Thymus (tissue), 11 donors: ENCODE measurements at regions not wholly inside any gene's neighbourhood (a gene's known extent, or its start where the extent isn't known, plus 50 kb on each side); places are given as distances from the start of the nearest gene placed in this dataset.

Experiments
- DNase-seq, 9 donors: peaks; one replicate each; pipeline ENCODE4 v3.0.0-alpha.2; 2013; ENCODE audit warnings: low spot score in 9 of 9, low read depth in 6 of 9, missing footprints in 1 of 9
- H3K27ac ChIP-seq, 2 donors: one replicate each; pipeline ENCODE4 v1.5.1; 2013; ENCODE audit warnings: control low read depth in 1 of 2, low read depth in 1 of 2, low read length in 1 of 2, mild to moderate bottlenecking in 1 of 2, moderate library complexity in 1 of 2
- H3K27me3 ChIP-seq, 2 donors: one replicate each; pipeline ENCODE4 v1.5.1; 2013; ENCODE audit warnings: low read length in 1 of 2; ENCODE audit not compliant: control insufficient read depth in 2 of 2, insufficient read depth in 1 of 2
- H3K36me3 ChIP-seq, 2 donors: one replicate each; pipeline ENCODE4 v1.5.1; 2013; ENCODE audit warnings: low read length in 1 of 2, mild to moderate bottlenecking in 1 of 2, moderate library complexity in 1 of 2; ENCODE audit not compliant: control insufficient read depth in 2 of 2, insufficient read depth in 2 of 2
- H3K4me1 ChIP-seq, 2 donors: one replicate each; pipeline ENCODE4 v1.5.1; 2013; ENCODE audit warnings: low read length in 2 of 2; ENCODE audit not compliant: control insufficient read depth in 2 of 2, insufficient read depth in 2 of 2
- H3K4me3 ChIP-seq, 2 donors: one replicate each; pipeline ENCODE4 v1.5.1; 2013; ENCODE audit warnings: low read length in 2 of 2, control low read depth in 1 of 2, mild to moderate bottlenecking in 1 of 2
- H3K9me3 ChIP-seq, 2 donors: one replicate each; pipeline ENCODE4 v1.5.1; 2013; ENCODE audit warnings: low read length in 1 of 2, mild to moderate bottlenecking in 1 of 2; ENCODE audit not compliant: control insufficient read depth in 2 of 2, insufficient read depth in 1 of 2
- WGBS: extraction: QIAGEN DNeasy Blood & Tissue Kit; methylation state at CpG from one replicate; pipeline ENCODE4 v1.1.7; 2013; 5-methylcytosine and 5-hydroxymethylcytosine counted together
- donor health status: healthy.

DNA sequence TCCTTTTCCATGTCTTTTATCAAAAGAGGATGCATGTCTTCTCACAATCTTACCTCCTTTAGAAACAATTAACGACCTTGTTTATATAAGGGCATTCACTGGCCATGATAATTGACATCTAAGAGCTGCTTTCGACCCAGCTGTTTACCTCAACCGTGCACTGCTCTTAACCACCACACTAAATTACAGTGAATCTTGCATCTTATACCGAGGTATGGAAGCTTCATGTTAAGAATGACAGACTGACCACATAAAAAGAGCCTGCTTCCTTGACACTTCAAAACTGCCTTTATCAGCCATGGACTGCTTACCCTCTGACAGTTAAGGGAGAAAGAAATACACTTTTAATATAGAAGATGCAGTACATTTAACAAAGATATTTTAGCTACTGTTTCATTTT lies 301.7 kb upstream of the LYPLAL1 start:
- Histone ChIP-seq H3K4me1 (no peaks in the 10 kb centered on the region), H3K27ac (no peak overlapping the region), H3K27me3 (no peaks in the 10 kb centered on the region), H3K36me3 (no peaks in the 10 kb centered on the region), H3K9me3 (peaks cover 0 to 3% of the 10 kb centered on the region in 2 donors), H3K4me3 (no peak overlapping the region)
- no peak for DNase-seq
- WGBS, result 64% methylated on average over 4 of the region's 4 CpGs

DNA sequence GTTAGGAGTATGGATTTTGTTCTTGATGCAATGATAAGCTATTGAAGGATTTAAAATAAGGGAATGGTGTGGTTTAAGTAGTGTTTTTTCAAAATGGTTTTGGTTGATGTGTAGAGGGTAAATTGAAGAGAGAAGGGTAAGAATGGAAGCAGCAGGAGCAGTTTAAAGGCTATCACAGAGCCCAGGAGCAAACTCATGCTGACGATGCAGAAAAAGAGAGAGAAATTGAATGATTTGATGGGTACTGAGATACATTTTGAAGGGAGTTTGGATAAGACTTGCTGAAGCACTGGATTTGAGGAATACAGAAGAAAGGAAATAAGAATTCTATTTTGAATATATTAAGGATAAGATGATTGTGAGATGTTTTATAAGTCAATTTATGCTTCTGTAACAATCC lies 300.8 kb upstream of the LYPLAL1 start:
- H3K27ac ChIP-seq, result no peak overlapping the region
- H3K27me3 ChIP-seq, result no peaks in the 10 kb centered on the region
- peaks cover 0 to 3% of the 10 kb centered on the region in 2 donors for H3K9me3 ChIP-seq
- DNase-seq, result no peak
- H3K4me1 ChIP-seq, result no peaks in the 10 kb centered on the region
- H3K4me3 ChIP-seq, result no peak overlapping the region
- WGBS, result 90% methylated on average over 1 of the region's 1 CpG
- no peaks in the 10 kb centered on the region for H3K36me3 ChIP-seq

DNA sequence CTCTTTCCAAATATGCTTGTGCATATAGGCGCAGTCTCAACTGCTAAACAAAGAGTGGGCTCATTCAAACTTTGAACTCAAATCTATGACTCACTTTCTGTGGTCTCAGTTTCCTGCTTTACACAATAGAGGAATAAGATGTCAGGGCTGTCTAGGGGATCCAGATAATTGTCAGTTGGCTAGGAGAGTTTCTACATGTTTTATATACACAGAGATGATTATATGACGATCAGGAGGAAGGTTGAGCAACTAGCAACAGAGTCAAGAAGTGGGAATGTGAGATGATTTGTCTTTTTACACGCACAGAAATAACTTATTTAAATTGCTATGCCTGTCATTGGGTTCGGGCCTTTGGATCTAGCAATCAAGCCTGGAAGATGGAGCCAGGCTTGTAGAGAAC lies 299.4 kb upstream of the LYPLAL1 start:
- Histone ChIP-seq H3K36me3 (no peaks in the 10 kb centered on the region), H3K4me3 (no peak overlapping the region), H3K9me3 (no peaks in the 10 kb centered on the region), H3K27ac (no peak overlapping the region), H3K27me3 (no peaks in the 10 kb centered on the region), H3K4me1 (no peaks in the 10 kb centered on the region)
- no peak for DNase-seq
- WGBS, result 68% methylated on average over 4 of the region's 4 CpGs

DNA sequence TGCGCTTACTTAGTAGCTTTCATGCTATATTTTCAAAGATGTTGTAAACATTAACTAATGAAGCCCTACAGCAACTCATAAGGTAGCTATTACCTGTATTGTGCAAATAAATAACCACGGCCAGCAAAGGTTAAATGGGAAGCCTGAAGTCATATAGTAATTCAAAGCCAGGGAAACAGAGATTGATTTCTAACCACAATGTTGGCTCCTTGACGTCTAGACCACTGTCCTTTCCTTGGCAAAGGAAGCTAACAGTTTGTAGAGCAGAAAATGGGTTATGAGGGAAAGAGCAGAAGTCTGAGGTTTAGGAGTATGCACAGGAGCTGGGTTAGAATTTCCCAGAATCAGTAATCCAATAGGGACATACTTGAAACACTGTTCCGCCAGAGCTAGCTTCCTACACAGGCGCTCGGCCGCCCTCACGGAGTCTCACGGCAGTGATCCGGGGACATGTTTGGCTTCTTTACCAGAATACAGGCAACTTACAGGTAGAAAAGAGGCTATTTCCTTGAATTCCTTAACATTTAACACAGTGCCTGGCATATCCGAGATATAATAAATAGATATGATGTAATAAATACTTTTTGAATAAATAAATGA lies 298.8 kb upstream of the LYPLAL1 start:
- H3K4me1 ChIP-seq, result no peaks in the 10 kb centered on the region
- no peaks in the 10 kb centered on the region for H3K9me3 ChIP-seq
- H3K4me3 ChIP-seq, result no peak overlapping the region
- H3K27ac ChIP-seq, result no peak overlapping the region
- WGBS, result 89% methylated on average over 11 of the region's 11 CpGs
- DNase-seq, result no peak
- H3K36me3 ChIP-seq, result no peaks in the 10 kb centered on the region
- no peaks in the 10 kb centered on the region for H3K27me3 ChIP-seq

DNA sequence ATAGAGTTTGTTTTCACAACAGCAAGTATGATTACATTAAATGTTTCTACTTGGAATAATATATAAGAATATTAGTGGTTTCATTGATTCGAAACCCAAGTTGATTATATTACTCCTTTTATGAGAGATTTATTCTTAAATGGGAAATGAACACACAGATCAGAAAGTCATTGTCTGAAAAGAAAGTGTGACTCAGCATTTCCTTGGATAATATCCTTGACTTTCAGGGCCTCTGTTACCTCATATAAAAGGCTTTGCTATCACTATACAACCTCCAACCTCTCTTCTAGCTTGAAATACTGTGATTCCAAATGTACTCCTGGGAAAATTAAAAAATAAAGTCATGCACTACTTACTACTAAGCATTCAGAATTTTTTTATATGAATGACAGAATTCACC lies 295.3 kb upstream of the LYPLAL1 start:
- no peaks in the 10 kb centered on the region for H3K27me3 ChIP-seq
- H3K27ac ChIP-seq, result no peak overlapping the region
- no peak for DNase-seq
- no peaks in the 10 kb centered on the region for H3K36me3 ChIP-seq
- H3K9me3 ChIP-seq, result no peaks in the 10 kb centered on the region
- no peaks in the 10 kb centered on the region for H3K4me1 ChIP-seq
- WGBS, result 94% methylated on average over 1 of the region's 1 CpG
- H3K4me3 ChIP-seq, result no peak overlapping the region

DNA sequence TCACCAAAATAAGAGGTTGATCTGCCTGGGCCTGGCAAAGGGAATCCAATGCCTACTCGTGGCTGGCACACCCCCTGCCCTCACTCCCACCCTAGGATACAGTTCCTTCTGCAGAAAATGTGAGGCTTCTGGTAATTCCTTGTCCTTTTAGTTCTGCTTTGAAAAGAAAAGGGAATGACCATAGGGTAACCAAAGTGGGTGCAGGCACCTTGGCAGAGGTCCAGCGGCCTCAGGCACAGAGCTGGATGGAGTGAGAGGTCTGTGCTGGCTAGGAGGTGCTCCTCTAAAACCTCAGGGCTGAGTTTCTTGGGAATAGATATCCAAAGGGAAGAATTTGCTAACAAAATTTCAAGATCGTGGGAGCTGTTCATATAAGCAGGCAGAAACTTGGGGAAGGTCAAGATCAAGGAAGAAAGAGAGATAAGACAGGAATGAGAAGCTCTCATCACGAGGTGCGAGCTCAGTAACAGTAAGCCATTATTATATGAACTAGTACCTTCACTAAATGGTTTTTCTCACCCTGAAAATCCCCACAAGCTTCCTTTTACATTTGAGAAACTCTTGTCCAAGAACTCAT lies 293.1 kb upstream of the LYPLAL1 start:
- WGBS, result 85% methylated on average over 5 of the region's 5 CpGs
- Histone ChIP-seq H3K36me3 (no peaks in the 10 kb centered on the region), H3K4me3 (no peak overlapping the region), H3K4me1 (no peaks in the 10 kb centered on the region), H3K27ac (no peak overlapping the region), H3K27me3 (no peaks in the 10 kb centered on the region), H3K9me3 (no peaks in the 10 kb centered on the region)
- no peak for DNase-seq

DNA sequence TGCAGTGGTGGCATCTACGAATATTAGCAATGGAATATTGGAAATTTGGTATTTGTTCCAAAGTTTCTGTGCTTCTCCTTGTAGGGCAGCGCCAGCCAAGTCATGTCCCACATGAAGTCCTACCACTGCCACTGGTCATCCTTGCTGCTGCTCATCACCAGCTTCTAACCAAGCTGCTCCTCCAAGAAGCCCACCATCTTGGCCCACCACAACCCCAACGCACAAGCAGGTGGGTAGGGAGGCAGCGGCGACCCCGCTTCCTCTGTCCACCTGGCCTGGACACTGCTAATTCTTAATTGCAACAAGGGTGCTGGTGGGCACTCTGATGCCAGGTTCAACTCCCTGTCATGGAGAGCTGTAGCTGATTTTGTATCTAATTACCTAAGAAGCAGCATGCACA lies 291.2 kb upstream of the LYPLAL1 start:
- Histone ChIP-seq H3K27ac (no peak overlapping the region), H3K4me3 (no peak overlapping the region), H3K36me3 (no peaks in the 10 kb centered on the region), H3K9me3 (no peaks in the 10 kb centered on the region), H3K4me1 (no peaks in the 10 kb centered on the region), H3K27me3 (no peaks in the 10 kb centered on the region)
- WGBS, result 93% methylated on average over 6 of the region's 6 CpGs
- DNase-seq, result no peak

DNA sequence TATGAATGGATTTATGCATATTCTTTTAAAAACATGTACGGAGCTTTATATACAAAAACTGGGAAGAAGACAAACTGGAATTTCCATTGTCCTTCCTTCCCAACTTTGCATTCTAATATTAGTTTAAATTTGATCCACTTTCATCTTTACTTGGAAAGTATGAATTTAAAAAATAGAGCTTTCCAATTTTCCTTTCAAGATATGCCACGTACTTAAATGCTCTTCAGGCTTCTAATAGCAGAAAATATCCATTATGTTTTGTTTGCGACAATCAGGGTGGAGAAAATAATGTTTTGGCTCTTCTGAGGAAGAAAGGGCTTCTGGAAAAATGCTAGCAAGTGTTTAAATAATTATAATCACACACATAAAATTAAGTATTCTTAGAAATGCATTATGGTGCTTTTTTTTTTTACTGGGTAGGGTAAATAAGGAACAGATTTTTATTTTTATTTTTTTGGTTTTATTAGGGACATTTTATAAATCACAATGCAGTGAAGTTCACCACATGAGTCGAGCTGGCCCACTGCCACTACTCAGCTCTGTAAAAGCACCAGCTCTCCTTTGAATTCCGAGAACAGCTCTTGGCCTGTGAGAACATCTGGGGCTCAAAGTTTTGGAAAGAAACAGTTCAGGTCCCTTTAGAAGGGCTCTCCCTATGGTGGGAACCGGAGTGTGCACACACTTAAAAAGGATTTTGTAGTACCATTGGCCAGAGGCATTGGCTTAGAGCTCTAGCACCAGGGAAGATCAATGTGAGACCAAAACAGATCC lies 287.4 kb upstream of the LYPLAL1 start:
- H3K9me3 ChIP-seq, result no peaks in the 10 kb centered on the region
- DNase-seq, result no peak
- H3K27ac ChIP-seq, result no peak overlapping the region
- 84% methylated on average over 6 of the region's 6 CpGs for WGBS
- no peaks in the 10 kb centered on the region for H3K27me3 ChIP-seq
- no peaks in the 10 kb centered on the region for H3K4me1 ChIP-seq
- no peaks in the 10 kb centered on the region for H3K36me3 ChIP-seq
- no peak overlapping the region for H3K4me3 ChIP-seq

DNA sequence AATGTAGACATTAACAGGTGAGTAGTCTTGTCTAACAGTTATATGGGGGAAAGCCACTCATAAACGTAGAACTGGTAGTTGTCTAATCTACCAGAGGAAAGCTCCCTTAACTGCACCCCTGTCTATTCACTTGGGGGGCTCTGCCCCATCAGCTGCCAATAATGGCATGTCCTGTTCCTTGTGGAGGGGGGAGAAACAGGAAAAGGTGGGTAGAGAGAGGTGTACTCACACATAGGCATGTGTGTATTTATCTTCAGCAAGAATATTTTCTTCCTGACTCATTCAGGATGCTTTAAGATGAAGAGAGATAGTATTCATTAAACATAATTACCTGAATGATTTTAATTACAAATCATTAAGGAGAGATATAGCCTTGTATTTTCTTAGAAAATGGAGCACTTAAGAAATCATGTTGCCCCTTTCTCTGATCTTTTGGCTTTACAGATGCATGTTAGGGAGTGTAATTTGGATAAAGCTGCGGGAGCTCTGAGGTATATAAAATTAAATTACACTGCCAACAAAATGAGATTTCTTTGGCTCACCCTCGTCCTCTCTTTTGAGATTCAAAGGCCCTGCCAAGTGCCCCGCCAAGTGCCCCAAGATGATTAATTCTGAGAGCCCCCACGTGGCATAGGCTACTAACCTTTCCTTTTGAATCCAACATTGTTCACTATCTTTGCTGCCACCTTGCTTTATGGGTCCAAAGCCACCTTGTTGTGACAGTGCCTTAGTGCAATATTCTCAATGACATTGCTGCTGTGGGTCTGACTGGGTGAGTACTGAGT lies 286.3 kb upstream of the LYPLAL1 start:
- Histone ChIP-seq H3K36me3 (no peaks in the 10 kb centered on the region), H3K27ac (no peak overlapping the region), H3K4me1 (no peaks in the 10 kb centered on the region), H3K27me3 (no peaks in the 10 kb centered on the region), H3K9me3 (no peaks in the 10 kb centered on the region), H3K4me3 (no peak overlapping the region)
- 72% methylated on average over 5 of the region's 5 CpGs for WGBS
- no peak for DNase-seq
